ENCODE measurements at regions not wholly inside any gene's neighbourhood (a gene's known extent, or its start where the extent isn't known, plus 50 kb on each side); places are given as distances from the start of the nearest gene placed in this dataset.

- H3K27ac ChIP-seq (ENCODE audit: control insufficient read depth, insufficient read depth, low read length): no peak overlapping the region
- DNase-seq (ENCODE audit: low read depth, low spot score) (no peak), FAIRE-seq (no peak)
- no peak overlapping the region for H3K4me2 ChIP-seq (ENCODE audit: control insufficient read depth, extremely low read depth, insufficient read depth, low read depth, low read length)
- H3K27me3 ChIP-seq (ENCODE audit: control insufficient read depth, extremely low read depth, insufficient read depth, low read length): no peaks in the 10 kb centered on the region
- no peaks in the 10 kb centered on the region for H3K9me1 ChIP-seq (ENCODE audit: control insufficient read depth, extremely low read depth, insufficient read depth, low read length)
- no peak for TF ChIP-seq CTCF (optimal IDR thresholded peaks at IDR 0.05 in 1 of 3, IDR thresholded peaks at IDR 0.05 in 1 of 3, conservative IDR thresholded peaks at IDR 0.05 in 1 of 3; ENCODE audit: extremely low read depth in 1 of 3, insufficient read depth in 2 of 3, low read length in 3 of 3)
- TF ChIP-seq EZH2 (IDR thresholded peaks at IDR 0.05; ENCODE audit: low read length): no peak
- no peaks in the 10 kb centered on the region for H3K9me3 ChIP-seq (ENCODE audit: control insufficient read depth, low read depth, low read length)
- H2AFZ ChIP-seq (ENCODE audit: control insufficient read depth, low read length): no peak overlapping the region
- no peaks in the 10 kb centered on the region for H4K20me1 ChIP-seq (ENCODE audit: control insufficient read depth, extremely low read depth, insufficient read depth, low read length)
- H3K4me1 ChIP-seq (ENCODE audit: control insufficient read depth, extremely low read depth, insufficient read depth, low read length): peaks cover 8% of the 10 kb centered on the region
- H3K79me2 ChIP-seq (ENCODE audit: control insufficient read depth, insufficient read depth, low read length): peaks cover 6% of the 10 kb centered on the region
- no peak overlapping the region for H3K4me3 ChIP-seq (ENCODE audit: control insufficient read depth in 2 of 3, extremely low read depth in 1 of 3, insufficient read depth in 2 of 3, low read depth in 1 of 3, low read length in 3 of 3)
- dilution Hi-C loops (cut with MboI; ENCODE audit: extremely low pct_ligation_motif_present, low sequenced_read_pairs): no loop called here
- H3K9ac ChIP-seq (ENCODE audit: control insufficient read depth, extremely low read depth, insufficient read depth, low read length): no peak overlapping the region
- H3K36me3 ChIP-seq (ENCODE audit: control insufficient read depth in 2 of 2, extremely low read depth in 1 of 2, insufficient read depth in 2 of 2, low read length in 2 of 2): no peaks in the 10 kb centered on the region
Measured at GRCh38 chr7:131042269-131043160, 285.2 kb upstream of the MKLN1 start.

- Histone ChIP-seq H3K4me3 (ENCODE audit: control insufficient read depth in 2 of 3, extremely low read depth in 1 of 3, insufficient read depth in 2 of 3, low read depth in 1 of 3, low read length in 3 of 3) (no peak overlapping the region), H2AFZ (ENCODE audit: control insufficient read depth, low read length) (no peak overlapping the region), H3K4me1 (ENCODE audit: control insufficient read depth, extremely low read depth, insufficient read depth, low read length) (no peaks in the 10 kb centered on the region), H3K79me2 (ENCODE audit: control insufficient read depth, insufficient read depth, low read length) (no peaks in the 10 kb centered on the region), H3K9me3 (ENCODE audit: control insufficient read depth, low read depth, low read length) (no peaks in the 10 kb centered on the region), H3K27ac (ENCODE audit: control insufficient read depth, insufficient read depth, low read length) (no peak overlapping the region), H3K9ac (ENCODE audit: control insufficient read depth, extremely low read depth, insufficient read depth, low read length) (no peak overlapping the region), H4K20me1 (ENCODE audit: control insufficient read depth, extremely low read depth, insufficient read depth, low read length) (no peaks in the 10 kb centered on the region), H3K4me2 (ENCODE audit: control insufficient read depth, extremely low read depth, insufficient read depth, low read depth, low read length) (no peak overlapping the region), H3K9me1 (ENCODE audit: control insufficient read depth, extremely low read depth, insufficient read depth, low read length) (no peaks in the 10 kb centered on the region), H3K36me3 (ENCODE audit: control insufficient read depth in 2 of 2, extremely low read depth in 1 of 2, insufficient read depth in 2 of 2, low read length in 2 of 2) (peaks cover 0 to 2% of the 10 kb centered on the region in 2 experiments), H3K27me3 (ENCODE audit: control insufficient read depth, extremely low read depth, insufficient read depth, low read length) (no peaks in the 10 kb centered on the region)
- TF ChIP-seq CTCF (optimal IDR thresholded peaks at IDR 0.05 in 1 of 3, IDR thresholded peaks at IDR 0.05 in 1 of 3, conservative IDR thresholded peaks at IDR 0.05 in 1 of 3; ENCODE audit: extremely low read depth in 1 of 3, insufficient read depth in 2 of 3, low read length in 3 of 3) (no peak), EZH2 (IDR thresholded peaks at IDR 0.05; ENCODE audit: low read length) (no peak)
- DNase-seq (ENCODE audit: low read depth, low spot score) (no peak), FAIRE-seq (no peak)
- dilution Hi-C loops (cut with MboI; ENCODE audit: extremely low pct_ligation_motif_present, low sequenced_read_pairs): no loop called here
Measured at GRCh38 chr7:131045526-131045925, 282.1 kb upstream of the MKLN1 start.

All from keratinocyte (primary cell).